Suprapubic skin (tissue), 4 donors: ENCODE measurements at regions not wholly inside any gene's neighbourhood (a gene's known extent, or its start where the extent isn't known, plus 50 kb on each side); places are given as distances from the start of the nearest gene placed in this dataset.

Experiments
- DNase-seq, 2 donors: peaks; one replicate each; pipeline ENCODE4 v3.0.0-alpha.2; 2019; ENCODE audit warnings: low spot score in 2 of 2
- H3K27ac ChIP-seq: fragments of 200-600 bp; sonication (generic); one replicate; pipeline ENCODE4 v1.5.1; 2019
- H3K27me3 ChIP-seq: fragments of 200-600 bp; sonication (generic); one replicate; pipeline ENCODE4 v1.5.1; 2019
- H3K36me3 ChIP-seq: fragments of 200-600 bp; sonication (generic); one replicate; pipeline ENCODE4 v1.5.1; 2019
- H3K4me1 ChIP-seq: fragments of 200-600 bp; sonication (generic); one replicate; pipeline ENCODE4 v1.5.1; 2019
- H3K4me3 ChIP-seq: fragments of 200-600 bp; sonication (generic); one replicate; pipeline ENCODE4 v1.5.1; 2019; ENCODE audit warnings: mild to moderate bottlenecking
- H3K9me3 ChIP-seq: fragments of 200-600 bp; sonication (generic); one replicate; pipeline ENCODE4 v1.5.1; 2019
- CTCF ChIP-seq, 2 donors: fragments of 200-600 bp in 1 of 2; fragments of 450-650 bp in 1 of 2; sonication (generic) in 1 of 2; IDR thresholded peaks; one replicate each; pipeline ENCODE4 v1.5.1; 2016 to 2019; ENCODE audit warnings: antibody characterized with exemption in 2 of 2, mild to moderate bottlenecking in 1 of 2, moderate library complexity in 1 of 2
- EP300 ChIP-seq: sonication (generic); formaldehyde crosslinking; IDR thresholded peaks from one replicate; pipeline ENCODE4 v1.6.1; 2017; ENCODE audit warnings: antibody characterized with exemption
- POLR2A ChIP-seq, 2 donors: fragments of 450-650 bp; IDR thresholded peaks; one replicate each; pipeline ENCODE4 v1.6.1; 2017; ENCODE audit warnings: antibody characterized with exemption in 2 of 2, mild to moderate bottlenecking in 2 of 2, moderate library complexity in 2 of 2
- POLR2AphosphoS5 ChIP-seq, 3 donors: sonication (generic); formaldehyde crosslinking; IDR thresholded peaks; one replicate each; pipeline ENCODE4 v1.6.1; 2017; ENCODE audit warnings: antibody characterized with exemption in 3 of 3
- WGBS: methylation state at CpG from one replicate; pipeline ENCODE4 v1.1.5; 2018; 5-methylcytosine and 5-hydroxymethylcytosine counted together

GRCh38 chr3:64809086-64809485 lies 121.3 kb upstream of the ADAMTS9 start:
- H3K9me3 ChIP-seq: no peaks in the 10 kb centered on the region
- H3K4me1 ChIP-seq: no peaks in the 10 kb centered on the region
- H3K36me3 ChIP-seq: peaks cover 2% of the 10 kb centered on the region
- no peak overlapping the region for H3K27ac ChIP-seq
- 77% methylated on average over 2 of the region's 2 CpGs for WGBS
- DNase-seq: no peak
- no peak for TF ChIP-seq POLR2AphosphoS5 (IDR thresholded peaks at IDR 0.05)
- TF ChIP-seq CTCF (IDR thresholded peaks at IDR 0.05): no peak
- TF ChIP-seq POLR2A (IDR thresholded peaks at IDR 0.05): no peak
- no peak for TF ChIP-seq EP300
- H3K4me3 ChIP-seq: no peak overlapping the region
- no peaks in the 10 kb centered on the region for H3K27me3 ChIP-seq

GRCh38 chr3:64808061-64808460 lies 120.3 kb upstream of the ADAMTS9 start:
- no peak overlapping the region for H3K4me3 ChIP-seq

GRCh38 chr3:64806668-64807605 lies 119.1 kb upstream of the ADAMTS9 start:
- no peak for DNase-seq
- Histone ChIP-seq H3K36me3 (peaks cover 2% of the 10 kb centered on the region), H3K4me1 (no peaks in the 10 kb centered on the region), H3K27ac (no peak overlapping the region), H3K9me3 (no peaks in the 10 kb centered on the region), H3K27me3 (no peaks in the 10 kb centered on the region), H3K4me3 (no peak overlapping the region)
- WGBS: 87% methylated on average over 6 of the region's 6 CpGs
- TF ChIP-seq EP300: no peak
- TF ChIP-seq CTCF (IDR thresholded peaks at IDR 0.05): no peak
- TF ChIP-seq POLR2A (IDR thresholded peaks at IDR 0.05): no peak
- no peak for TF ChIP-seq POLR2AphosphoS5 (IDR thresholded peaks at IDR 0.05)

More at GRCh38 chr3:64808061-64808460, 120.3 kb upstream of the ADAMTS9 start:
- Histone ChIP-seq H3K4me1 (no peaks in the 10 kb centered on the region), H3K27ac (no peak overlapping the region), H3K9me3 (no peaks in the 10 kb centered on the region), H3K27me3 (no peaks in the 10 kb centered on the region), H3K36me3 (peaks cover 2% of the 10 kb centered on the region)
- DNase-seq: no peak
- TF ChIP-seq EP300 (no peak), POLR2AphosphoS5 (IDR thresholded peaks at IDR 0.05) (no peak), POLR2A (IDR thresholded peaks at IDR 0.05) (no peak), CTCF (IDR thresholded peaks at IDR 0.05) (no peak)

- WGBS: 65% methylated on average over 2 of the region's 2 CpGs
- H3K27me3 ChIP-seq: no peaks in the 10 kb centered on the region
Observed at GRCh38 chr3:64805978-64806377, 118.2 kb upstream of the ADAMTS9 start.

More at GRCh38 chr3:64805978-64806377, 118.2 kb upstream of the ADAMTS9 start:
- H3K4me1 ChIP-seq: no peaks in the 10 kb centered on the region
- H3K9me3 ChIP-seq: no peaks in the 10 kb centered on the region
- no peak for DNase-seq
- no peak for TF ChIP-seq POLR2A (IDR thresholded peaks at IDR 0.05)
- TF ChIP-seq POLR2AphosphoS5 (IDR thresholded peaks at IDR 0.05): no peak
- no peak for TF ChIP-seq EP300
- no peak for TF ChIP-seq CTCF (IDR thresholded peaks at IDR 0.05)
- H3K36me3 ChIP-seq: peaks cover 2% of the 10 kb centered on the region
- no peak overlapping the region for H3K4me3 ChIP-seq
- no peak overlapping the region for H3K27ac ChIP-seq
